SK-N-SH (cell line): ENCODE measurements at regions not wholly inside any gene's neighbourhood (a gene's known extent, or its start where the extent isn't known, plus 50 kb on each side); places are given as distances from the start of the nearest gene placed in this dataset.

Experiments
- CTCF ChIA-PET: fragments of 300-600, 350-600 bp; formaldehyde crosslinking; extraction: SDS; loops from one replicate; lab custom pipeline; 2021; lab: Yijun Ruan, JAX
- POLR2A ChIA-PET: fragments of 350-600 bp; sonication (Branson Sonifier 250); formaldehyde crosslinking; extraction: SDS; loops from one replicate; lab custom pipeline; 2020; ENCODE audit warnings: antibody characterized with exemption, inconsistent platforms; lab: Yijun Ruan, JAX
- DNase-seq: peaks from one replicate; pipeline ENCODE4 v3.0.0; 2012
- H2AFZ ChIP-seq: fragments of 200-600 bp; sonication (generic); 2 replicates; pipeline ENCODE4 v1.8.1; 2016; ENCODE audit warnings: antibody characterized with exemption, mild to moderate bottlenecking, low read depth
- H3F3A ChIP-seq: fragments of 200-600 bp; sonication (generic); replicated peaks from 2 replicates; pipeline ENCODE3; 2016; ENCODE audit warnings: antibody characterized with exemption, mild to moderate bottlenecking; ENCODE audit not compliant: insufficient read depth
- H3K27ac ChIP-seq, 2 experiments: fragments of 200-500 bp in 1 of 2; fragments of 200-600 bp in 1 of 2; sonication (Bioruptor generic) in 1 of 2; sonication (generic), shearing (Covaris generic) in 1 of 2; 2 replicates each; pipeline versions ENCODE4 v1.5.1 to v1.6.1; 2014 to 2016; ENCODE audit warnings: low read depth in 2 of 2, inconsistent platforms in 1 of 2, low read length in 1 of 2, mild to moderate bottlenecking in 1 of 2, mixed read lengths in 1 of 2
- H3K27me3 ChIP-seq: fragments of 200-600 bp; sonication (generic), shearing (Covaris generic); 2 replicates; pipeline ENCODE4 v1.6.1; 2016; ENCODE audit warnings: mixed run types; ENCODE audit not compliant: insufficient read depth
- H3K36me3 ChIP-seq, 2 experiments: fragments of 200-500 bp in 1 of 2; fragments of 200-600 bp in 1 of 2; sonication (Bioruptor generic) in 1 of 2; sonication (generic) in 1 of 2; replicated peaks in 1 of 2; 2 replicates each; pipeline versions ENCODE3 to v1.5.1; 2014 to 2016; ENCODE audit warnings: low read length in 1 of 2, mild to moderate bottlenecking in 1 of 2; ENCODE audit not compliant: insufficient read depth in 2 of 2, control insufficient read depth in 1 of 2
- H3K4me1 ChIP-seq, 2 experiments: fragments of 200-500 bp in 1 of 2; fragments of 200-600 bp in 1 of 2; sonication (Bioruptor generic) in 1 of 2; sonication (generic), shearing (Covaris generic) in 1 of 2; 2 replicates each; pipeline versions ENCODE4 v1.5.1 to v1.6.1; 2014 to 2016; ENCODE audit warnings: low read depth in 1 of 2, low read length in 1 of 2, mixed run types in 1 of 2; ENCODE audit not compliant: insufficient read depth in 2 of 2, control insufficient read depth in 1 of 2
- H3K4me2 ChIP-seq: fragments of 200-600 bp; sonication (generic), shearing (Covaris generic); 2 replicates; pipeline ENCODE4 v1.6.1; 2017; ENCODE audit warnings: mixed run types
- H3K4me3 ChIP-seq, 2 experiments: fragments of 200-500 bp in 1 of 2; fragments of 200-600 bp in 1 of 2; sonication (Bioruptor generic) in 1 of 2; sonication (generic), shearing (Covaris generic) in 1 of 2; 2 replicates each; pipeline versions ENCODE4 v1.5.1 to v1.8.1; 2014 to 2016; ENCODE audit warnings: low read depth in 2 of 2, inconsistent platforms in 1 of 2, low read length in 1 of 2, mild to moderate bottlenecking in 1 of 2, mixed read lengths in 1 of 2, moderate library complexity in 1 of 2
- H3K79me2 ChIP-seq: fragments of 200-600 bp; sonication (generic); 2 replicates; pipeline ENCODE4 v1.8.1; 2017; ENCODE audit warnings: mild to moderate bottlenecking; ENCODE audit not compliant: insufficient read depth
- H3K9ac ChIP-seq: fragments of 200-600 bp; sonication (generic); 2 replicates; pipeline ENCODE4 v1.6.1; 2017; ENCODE audit warnings: mixed run types
- H3K9me2 ChIP-seq: fragments of 200-600 bp; sonication (generic); 2 replicates; pipeline ENCODE4 v1.6.1; 2017; ENCODE audit warnings: mixed run types
- H3K9me3 ChIP-seq: fragments of 200-600 bp; sonication (generic); 2 replicates; pipeline ENCODE4 v1.6.1; 2017; ENCODE audit warnings: mixed run types, mild to moderate bottlenecking, moderate library complexity
- H4K20me1 ChIP-seq: fragments of 200-600 bp; sonication (generic); 2 replicates; pipeline ENCODE4 v1.6.1; 2017; ENCODE audit warnings: mild to moderate bottlenecking, mixed run types; ENCODE audit not compliant: insufficient read depth
- EZH2phosphoT487 ChIP-seq: fragments of 200-600 bp; sonication (generic); IDR thresholded peaks from 2 replicates; pipeline ENCODE4 v1.6.1; 2017; ENCODE audit warnings: low read depth, mixed run types, mild to moderate bottlenecking, antibody characterized with exemption, moderate library complexity, borderline replicate concordance
- FOXJ3 ChIP-seq: sonication (generic); formaldehyde crosslinking; IDR thresholded peaks from 2 replicates; pipeline ENCODE4 v1.5.1; 2020; ENCODE audit warnings: mild to moderate bottlenecking, missing genetic modification reagents
- MAX ChIP-seq: IDR thresholded peaks from 2 replicates; pipeline ENCODE4 v1.4.0; 2012; ENCODE audit warnings: low read depth
- MEF2A ChIP-seq: IDR thresholded peaks from 2 replicates; pipeline ENCODE4 v1.4.0; 2012; ENCODE audit warnings: low read depth, borderline replicate concordance
- NFIC ChIP-seq: IDR thresholded peaks from 2 replicates; pipeline ENCODE4 v1.4.0; 2012; ENCODE audit warnings: borderline replicate concordance
- RCOR1 ChIP-seq: fragments of 150-350 bp; IDR thresholded peaks from 2 replicates; pipeline ENCODE4 v1.6.1; 2017; ENCODE audit warnings: antibody characterized with exemption, low read length
- REST ChIP-seq: IDR thresholded peaks from 2 replicates; pipeline ENCODE4 v1.6.1; 2012; ENCODE audit warnings: mild to moderate bottlenecking, low read depth, low read length, moderate library complexity
- RXRA ChIP-seq: IDR thresholded peaks from 2 replicates; pipeline ENCODE4 v1.4.0; 2012; ENCODE audit warnings: low read depth, mild to moderate bottlenecking, borderline replicate concordance
- TAF1 ChIP-seq: IDR thresholded peaks from 2 replicates; pipeline ENCODE4 v1.6.1; 2012; ENCODE audit warnings: low read depth, mild to moderate bottlenecking, low read length, moderate library complexity, borderline replicate concordance
- YY1 ChIP-seq: IDR thresholded peaks from 2 replicates; pipeline ENCODE4 v1.4.0; 2012; ENCODE audit warnings: low read depth, mild to moderate bottlenecking
- WGBS: methylation state at CpG from one replicate; pipeline ENCODE4 v1.1.6; 2017; ENCODE audit warnings: low lambda C conversion rate; 5-methylcytosine and 5-hydroxymethylcytosine counted together
- TF ChIP-seq, protein P1 (sequence below): IDR thresholded peaks from 2 replicates; pipeline ENCODE4 v1.4.0; 2012; ENCODE audit warnings: low read depth, borderline replicate concordance
- TF ChIP-seq, protein P2 (sequence below): IDR thresholded peaks from 2 replicates; pipeline ENCODE4; 2012
- TF ChIP-seq, protein P3 (sequence below): fragments of 200-600 bp; sonication (generic); IDR thresholded peaks from 2 replicates; pipeline ENCODE4 v1.6.1; 2017; ENCODE audit warnings: antibody characterized with exemption, mild to moderate bottlenecking, moderate library complexity

DNA sequence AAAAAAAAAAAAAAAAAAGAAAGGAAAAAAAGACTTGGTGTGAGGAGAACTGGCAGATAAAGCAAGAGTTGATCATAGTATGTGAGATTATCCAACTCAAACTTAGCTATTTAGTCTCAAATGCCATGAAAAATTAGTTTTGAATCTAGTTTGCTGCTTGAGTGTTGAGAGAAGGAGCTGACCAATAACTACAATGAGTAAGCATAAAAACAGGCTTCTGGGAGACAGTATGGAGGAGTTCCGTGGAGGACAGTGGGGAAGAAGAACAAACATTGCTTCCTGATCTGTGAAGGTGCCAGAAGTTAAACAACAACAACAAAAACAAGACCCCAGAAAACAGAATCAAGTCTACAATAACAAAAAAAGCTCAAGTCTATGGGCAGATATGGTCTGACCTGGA lies 317.1 kb upstream of the POT1 start:
- Histone ChIP-seq H3K9me2 (no peaks in the 10 kb centered on the region), H3K9me3 (no peaks in the 10 kb centered on the region), H3F3A (no peaks in the 10 kb centered on the region), H3K79me2 (no peaks in the 10 kb centered on the region), H3K4me2 (no peak overlapping the region), H3K4me1 (no peaks in the 10 kb centered on the region), H3K4me3 (no peak overlapping the region), H3K9ac (no peak overlapping the region), H3K27me3 (no peaks in the 10 kb centered on the region), H3K27ac (no peak overlapping the region), H4K20me1 (no peaks in the 10 kb centered on the region), H2AFZ (no peak overlapping the region), H3K36me3 (no peaks in the 10 kb centered on the region)
- TF ChIP-seq NFIC (no peak), EZH2phosphoT487 (no peak), YY1 (no peak), RXRA (no peak), MEF2A (no peak), TAF1 (no peak), FOXJ3 (no peak), REST (no peak), RCOR1 (no peak), MAX (no peak)
- TF ChIP-seq, protein P1, sequence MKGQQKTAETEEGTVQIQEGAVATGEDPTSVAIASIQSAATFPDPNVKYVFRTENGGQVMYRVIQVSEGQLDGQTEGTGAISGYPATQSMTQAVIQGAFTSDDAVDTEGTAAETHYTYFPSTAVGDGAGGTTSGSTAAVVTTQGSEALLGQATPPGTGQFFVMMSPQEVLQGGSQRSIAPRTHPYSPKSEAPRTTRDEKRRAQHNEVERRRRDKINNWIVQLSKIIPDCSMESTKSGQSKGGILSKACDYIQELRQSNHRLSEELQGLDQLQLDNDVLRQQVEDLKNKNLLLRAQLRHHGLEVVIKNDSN = no peak
- TF ChIP-seq, protein P2, sequence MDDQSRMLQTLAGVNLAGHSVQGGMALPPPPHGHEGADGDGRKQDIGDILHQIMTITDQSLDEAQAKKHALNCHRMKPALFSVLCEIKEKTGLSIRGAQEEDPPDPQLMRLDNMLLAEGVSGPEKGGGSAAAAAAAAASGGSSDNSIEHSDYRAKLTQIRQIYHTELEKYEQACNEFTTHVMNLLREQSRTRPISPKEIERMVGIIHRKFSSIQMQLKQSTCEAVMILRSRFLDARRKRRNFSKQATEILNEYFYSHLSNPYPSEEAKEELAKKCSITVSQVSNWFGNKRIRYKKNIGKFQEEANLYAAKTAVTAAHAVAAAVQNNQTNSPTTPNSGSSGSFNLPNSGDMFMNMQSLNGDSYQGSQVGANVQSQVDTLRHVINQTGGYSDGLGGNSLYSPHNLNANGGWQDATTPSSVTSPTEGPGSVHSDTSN = no peak
- TF ChIP-seq, protein P3, sequence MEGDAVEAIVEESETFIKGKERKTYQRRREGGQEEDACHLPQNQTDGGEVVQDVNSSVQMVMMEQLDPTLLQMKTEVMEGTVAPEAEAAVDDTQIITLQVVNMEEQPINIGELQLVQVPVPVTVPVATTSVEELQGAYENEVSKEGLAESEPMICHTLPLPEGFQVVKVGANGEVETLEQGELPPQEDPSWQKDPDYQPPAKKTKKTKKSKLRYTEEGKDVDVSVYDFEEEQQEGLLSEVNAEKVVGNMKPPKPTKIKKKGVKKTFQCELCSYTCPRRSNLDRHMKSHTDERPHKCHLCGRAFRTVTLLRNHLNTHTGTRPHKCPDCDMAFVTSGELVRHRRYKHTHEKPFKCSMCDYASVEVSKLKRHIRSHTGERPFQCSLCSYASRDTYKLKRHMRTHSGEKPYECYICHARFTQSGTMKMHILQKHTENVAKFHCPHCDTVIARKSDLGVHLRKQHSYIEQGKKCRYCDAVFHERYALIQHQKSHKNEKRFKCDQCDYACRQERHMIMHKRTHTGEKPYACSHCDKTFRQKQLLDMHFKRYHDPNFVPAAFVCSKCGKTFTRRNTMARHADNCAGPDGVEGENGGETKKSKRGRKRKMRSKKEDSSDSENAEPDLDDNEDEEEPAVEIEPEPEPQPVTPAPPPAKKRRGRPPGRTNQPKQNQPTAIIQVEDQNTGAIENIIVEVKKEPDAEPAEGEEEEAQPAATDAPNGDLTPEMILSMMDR = no peak
- 26% methylated on average over 1 of the region's 1 CpG for WGBS
- CTCF ChIA-PET = interaction anchor here (1.1 to 1.2 kb wide), 2 partner anchors 10 to 23 kb away, joined by 3 read pairs; no protein-coding TSS in a partner anchor
- POLR2A ChIA-PET = no interaction called here
- no peak for DNase-seq
